ENCODE measurements at regions not wholly inside any gene's neighbourhood (a gene's known extent, or its start where the extent isn't known, plus 50 kb on each side); places are given as distances from the start of the nearest gene placed in this dataset.

DNA sequence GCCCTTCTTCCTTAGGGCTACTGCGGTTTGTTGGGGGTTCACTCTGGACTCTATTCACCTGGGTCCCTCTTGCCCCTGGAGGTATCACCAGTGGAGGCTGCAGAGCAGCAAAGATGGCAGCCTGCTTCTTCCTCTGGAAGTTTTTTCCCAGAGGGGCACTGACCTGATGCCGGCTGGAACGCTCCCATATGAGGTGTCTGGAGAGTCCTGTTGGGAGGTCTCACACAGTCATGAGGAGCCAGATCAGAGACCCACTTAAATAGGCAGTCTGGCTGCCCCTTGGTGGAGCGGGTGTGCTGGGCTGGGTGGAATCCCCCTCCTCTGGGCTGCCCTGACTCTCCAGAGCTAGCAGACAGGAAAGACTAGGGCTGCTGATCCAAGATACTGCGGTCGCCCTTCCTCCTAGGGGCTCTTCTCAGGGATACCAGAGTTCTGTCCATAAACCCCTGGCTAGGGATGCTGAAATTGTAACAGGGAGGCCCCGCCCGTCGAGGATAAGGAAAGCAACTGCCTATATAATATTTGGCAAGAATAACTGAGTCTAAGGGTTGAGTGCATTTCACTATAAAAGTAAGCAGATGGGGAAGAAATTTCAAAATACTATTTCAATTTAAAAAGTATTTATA is 140.7 kb downstream of the NOL4 start:
- no peaks in the 10 kb centered on the region for H3K36me3 ChIP-seq
- TF ChIP-seq EP300 (IDR thresholded peaks at IDR 0.05) = no peak
- no peaks in the 10 kb centered on the region for H3K4me1 ChIP-seq
- H3K27ac ChIP-seq = no peak overlapping the region
- no peaks in the 10 kb centered on the region for H3K9me3 ChIP-seq
- no peaks in the 10 kb centered on the region for H3K27me3 ChIP-seq
- H3K4me3 ChIP-seq = no peak overlapping the region
- DNase-seq (ENCODE audit: low spot score in 2 of 2) = no peak
- 82 to 85% methylated on average over 9 of the region's 9 CpGs for WGBS, 2 donors

DNA sequence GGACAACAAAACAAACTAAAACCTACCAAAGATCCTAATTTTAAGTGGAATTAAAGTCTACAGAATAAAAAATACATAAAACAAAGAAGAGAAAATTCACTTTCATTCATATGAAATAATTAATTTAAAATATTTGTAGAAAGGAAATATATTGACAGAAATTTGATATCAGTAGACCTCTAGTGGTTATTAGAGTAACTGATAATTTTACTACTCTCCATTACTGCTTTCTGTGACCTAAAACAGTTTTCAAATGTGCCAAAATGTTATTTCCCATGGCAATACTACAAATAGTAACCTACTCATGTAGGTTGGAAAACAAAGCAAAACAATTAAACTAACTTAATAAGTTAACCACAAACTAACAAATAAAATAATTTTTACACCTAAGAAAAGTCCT is 147.1 kb downstream of the NOL4 start:
- Histone ChIP-seq H3K4me1 (no peaks in the 10 kb centered on the region), H3K4me3 (no peak overlapping the region), H3K9me3 (no peaks in the 10 kb centered on the region), H3K27me3 (no peaks in the 10 kb centered on the region), H3K27ac (no peak overlapping the region), H3K36me3 (no peaks in the 10 kb centered on the region)
- DNase-seq (ENCODE audit: low spot score in 2 of 2) = no peak
- TF ChIP-seq EP300 (IDR thresholded peaks at IDR 0.05) = no peak

DNA sequence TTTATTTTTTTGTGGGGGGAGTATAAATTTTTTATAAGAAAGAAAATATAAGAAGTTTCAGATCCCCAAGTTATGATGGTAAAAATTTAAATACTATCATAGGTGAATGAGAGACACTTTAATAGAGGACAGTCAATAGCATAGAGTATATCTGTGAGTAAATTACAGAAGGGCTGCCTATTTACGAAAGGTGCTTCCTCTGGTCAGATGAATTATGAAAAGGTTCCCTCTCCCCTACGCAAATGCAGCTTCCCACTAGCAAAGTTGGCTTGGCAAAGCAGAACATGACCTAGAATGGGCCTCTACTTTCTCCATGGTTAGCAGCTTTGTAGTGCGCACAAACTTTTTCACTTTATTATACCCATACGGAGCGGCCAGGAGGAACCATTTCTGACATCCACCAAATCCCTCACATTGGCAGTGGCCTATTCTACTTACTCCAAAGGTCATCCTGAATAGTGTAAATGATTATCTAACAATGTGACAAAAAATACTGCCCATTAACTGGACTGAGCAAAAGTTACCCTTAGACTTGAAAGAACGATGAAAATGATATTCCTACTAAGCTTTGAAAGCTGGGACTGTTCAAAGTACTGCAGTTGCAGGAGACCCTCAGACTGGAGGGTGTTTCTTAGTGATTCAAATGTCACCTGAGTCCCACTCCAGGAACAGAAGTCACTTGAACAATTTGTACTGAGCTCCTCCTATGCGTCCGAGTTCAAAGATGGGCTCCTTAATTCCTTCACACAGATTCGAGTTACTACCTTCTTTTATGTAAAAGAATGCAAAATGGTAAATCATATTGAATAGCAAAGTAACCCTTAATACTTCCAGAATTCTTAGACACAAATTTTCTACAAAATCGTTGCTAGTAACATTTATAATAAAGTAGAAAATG is 148.5 kb downstream of the NOL4 start:
- H3K9me3 ChIP-seq = no peaks in the 10 kb centered on the region
- H3K4me3 ChIP-seq = no peak overlapping the region
- H3K4me1 ChIP-seq = no peaks in the 10 kb centered on the region
- H3K27me3 ChIP-seq = no peaks in the 10 kb centered on the region
- H3K27ac ChIP-seq = no peak overlapping the region
- 89 to 90% methylated on average over 10 of the region's 10 CpGs for WGBS, 2 donors
- DNase-seq (ENCODE audit: low spot score in 2 of 2) = no peak
- TF ChIP-seq, protein P1, sequence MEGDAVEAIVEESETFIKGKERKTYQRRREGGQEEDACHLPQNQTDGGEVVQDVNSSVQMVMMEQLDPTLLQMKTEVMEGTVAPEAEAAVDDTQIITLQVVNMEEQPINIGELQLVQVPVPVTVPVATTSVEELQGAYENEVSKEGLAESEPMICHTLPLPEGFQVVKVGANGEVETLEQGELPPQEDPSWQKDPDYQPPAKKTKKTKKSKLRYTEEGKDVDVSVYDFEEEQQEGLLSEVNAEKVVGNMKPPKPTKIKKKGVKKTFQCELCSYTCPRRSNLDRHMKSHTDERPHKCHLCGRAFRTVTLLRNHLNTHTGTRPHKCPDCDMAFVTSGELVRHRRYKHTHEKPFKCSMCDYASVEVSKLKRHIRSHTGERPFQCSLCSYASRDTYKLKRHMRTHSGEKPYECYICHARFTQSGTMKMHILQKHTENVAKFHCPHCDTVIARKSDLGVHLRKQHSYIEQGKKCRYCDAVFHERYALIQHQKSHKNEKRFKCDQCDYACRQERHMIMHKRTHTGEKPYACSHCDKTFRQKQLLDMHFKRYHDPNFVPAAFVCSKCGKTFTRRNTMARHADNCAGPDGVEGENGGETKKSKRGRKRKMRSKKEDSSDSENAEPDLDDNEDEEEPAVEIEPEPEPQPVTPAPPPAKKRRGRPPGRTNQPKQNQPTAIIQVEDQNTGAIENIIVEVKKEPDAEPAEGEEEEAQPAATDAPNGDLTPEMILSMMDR (IDR thresholded peaks at IDR 0.05) = no peak
- H3K36me3 ChIP-seq = no peaks in the 10 kb centered on the region

DNA sequence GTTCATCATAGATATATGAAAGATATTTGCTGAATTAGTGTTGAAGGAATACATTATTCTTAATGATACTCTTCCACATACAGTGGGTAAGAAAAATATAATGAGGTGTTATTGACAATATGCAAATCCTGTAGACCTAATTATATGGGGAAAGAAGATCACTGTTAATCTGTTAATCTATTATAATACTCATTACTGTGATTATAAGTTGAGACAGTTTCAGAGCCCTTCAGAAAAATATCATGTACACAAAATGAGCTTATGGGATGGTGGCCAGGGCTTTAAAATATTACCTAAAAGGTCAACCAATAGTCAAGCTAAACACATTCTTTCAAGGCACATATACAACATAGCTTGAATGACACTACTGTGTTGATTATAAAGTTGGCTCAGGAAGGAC is 163.5 kb downstream of the NOL4 start:
- H3K36me3 ChIP-seq = no peaks in the 10 kb centered on the region
- H3K27ac ChIP-seq = no peak overlapping the region
- DNase-seq (ENCODE audit: low spot score in 2 of 2) = no peak
- H3K27me3 ChIP-seq = no peaks in the 10 kb centered on the region
- peaks cover 0 to 5% (median 0%) of the 10 kb centered on the region in 4 donors for H3K9me3 ChIP-seq
- no peak for TF ChIP-seq POLR2A (IDR thresholded peaks at IDR 0.05)
- no peak for TF ChIP-seq EP300 (IDR thresholded peaks at IDR 0.05)
- TF ChIP-seq, protein P1 (IDR thresholded peaks at IDR 0.05) = no peak
- no peaks in the 10 kb centered on the region for H3K4me1 ChIP-seq
- H3K4me3 ChIP-seq = no peak overlapping the region

DNA sequence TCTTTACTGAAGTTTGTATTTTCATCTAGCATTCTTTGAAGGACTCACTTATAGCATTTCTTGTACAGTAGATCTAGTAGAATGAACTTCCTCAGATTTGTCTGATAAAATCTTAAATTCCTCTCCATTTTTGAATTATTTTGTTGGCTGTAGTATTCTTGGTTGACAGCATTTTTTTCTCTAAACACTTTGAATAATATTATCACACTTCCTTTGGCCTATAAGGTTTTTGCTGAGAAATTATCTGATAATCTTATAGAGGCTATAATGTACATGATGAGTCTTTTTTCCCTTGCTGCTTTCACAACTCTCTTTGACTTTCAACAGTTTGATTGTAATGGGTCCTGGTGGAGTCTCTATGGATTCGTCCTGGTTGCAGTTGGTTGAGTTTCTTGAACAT is 169.5 kb downstream of the NOL4 start:
- Histone ChIP-seq H3K27me3 (no peaks in the 10 kb centered on the region), H3K9me3 (peaks cover 0 to 18% (median 0%) of the 10 kb centered on the region in 4 donors), H3K36me3 (no peaks in the 10 kb centered on the region), H3K4me1 (no peaks in the 10 kb centered on the region), H3K4me3 (no peak overlapping the region), H3K27ac (no peak overlapping the region)
- 76 to 88% methylated on average over 1 of the region's 1 CpG for WGBS, 2 donors
- DNase-seq (ENCODE audit: low spot score in 2 of 2) = no peak
- TF ChIP-seq EP300 (IDR thresholded peaks at IDR 0.05) (no peak), POLR2A (IDR thresholded peaks at IDR 0.05) (no peak)
- TF ChIP-seq, protein P1 (IDR thresholded peaks at IDR 0.05) = no peak

DNA sequence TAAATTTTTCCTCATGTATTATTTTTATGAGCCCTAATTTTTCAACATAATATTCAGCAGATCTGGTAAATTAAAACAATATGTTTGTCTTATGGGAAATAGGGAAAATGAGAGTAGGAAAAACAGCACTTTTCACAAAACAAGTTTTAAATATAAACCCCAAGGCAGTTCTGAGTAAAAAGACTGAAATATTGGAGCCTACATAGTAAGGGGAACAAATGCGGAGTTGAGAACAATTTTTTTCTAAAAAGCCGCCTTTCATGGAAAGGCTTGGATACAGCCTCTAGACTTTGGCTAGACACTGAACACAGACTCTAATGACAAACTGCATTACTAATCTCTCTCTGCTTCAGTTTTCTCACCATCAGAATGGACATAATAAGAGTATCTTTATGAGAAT is 174.1 kb downstream of the NOL4 start:
- H3K9me3 ChIP-seq = peaks cover 0 to 7% (median 0%) of the 10 kb centered on the region in 4 donors
- H3K4me1 ChIP-seq = no peaks in the 10 kb centered on the region
- no peaks in the 10 kb centered on the region for H3K36me3 ChIP-seq
- no peak for DNase-seq (ENCODE audit: low spot score in 2 of 2)
- no peak overlapping the region for H3K27ac ChIP-seq
- 56 to 60% methylated on average over 2 of the region's 2 CpGs for WGBS, 2 donors
- no peaks in the 10 kb centered on the region for H3K27me3 ChIP-seq
- no peak for TF ChIP-seq EP300 (IDR thresholded peaks at IDR 0.05)
- TF ChIP-seq POLR2A (IDR thresholded peaks at IDR 0.05) = no peak
- TF ChIP-seq, protein P1 (IDR thresholded peaks at IDR 0.05) = no peak
- H3K4me3 ChIP-seq = no peak overlapping the region

Data from tibial nerve (tissue), 4 donors.